Osteocyte (in vitro differentiated cells): ENCODE measurements at regions not wholly inside any gene's neighbourhood (a gene's known extent, or its start where the extent isn't known, plus 50 kb on each side); places are given as distances from the start of the nearest gene placed in this dataset.

ENCODE experiments used
- DNase-seq: peaks from one replicate; pipeline ENCODE4 v3.0.0; 2021; ENCODE audit warnings: mixed read lengths; ENCODE audit not compliant: unreplicated experiment; ENCODE audit errors: extremely low spot score
- H3K27ac Mint-ChIP-seq: one replicate; pipeline ENCODE4 v1.8.0; 2021; ENCODE audit warnings: mild to moderate bottlenecking, mixed read lengths; ENCODE audit not compliant: unreplicated experiment
- H3K27me3 Mint-ChIP-seq: one replicate; pipeline ENCODE4 v1.8.0; 2021; ENCODE audit warnings: mixed read lengths; ENCODE audit not compliant: unreplicated experiment
- H3K36me3 Mint-ChIP-seq: one replicate; pipeline ENCODE4 v1.8.0; 2021; ENCODE audit warnings: mixed read lengths; ENCODE audit not compliant: unreplicated experiment
- H3K4me1 Mint-ChIP-seq: one replicate; pipeline ENCODE4 v1.8.0; 2021; ENCODE audit warnings: mixed read lengths; ENCODE audit not compliant: unreplicated experiment
- H3K4me3 Mint-ChIP-seq: one replicate; pipeline ENCODE4 v1.8.0; 2021; ENCODE audit warnings: mild to moderate bottlenecking, moderate library complexity, mixed read lengths; ENCODE audit not compliant: unreplicated experiment
- H3K9me3 Mint-ChIP-seq: one replicate; pipeline ENCODE4 v1.8.0; 2021; ENCODE audit warnings: mixed read lengths; ENCODE audit not compliant: unreplicated experiment
- TF ChIP-seq, protein P1 (sequence below): fragments of 200-600 bp; sonication (generic); IDR thresholded peaks from 2 replicates; pipeline ENCODE4 v1.5.0; 2021; ENCODE audit warnings: antibody characterized with exemption, mild to moderate bottlenecking, moderate library complexity

DNA sequence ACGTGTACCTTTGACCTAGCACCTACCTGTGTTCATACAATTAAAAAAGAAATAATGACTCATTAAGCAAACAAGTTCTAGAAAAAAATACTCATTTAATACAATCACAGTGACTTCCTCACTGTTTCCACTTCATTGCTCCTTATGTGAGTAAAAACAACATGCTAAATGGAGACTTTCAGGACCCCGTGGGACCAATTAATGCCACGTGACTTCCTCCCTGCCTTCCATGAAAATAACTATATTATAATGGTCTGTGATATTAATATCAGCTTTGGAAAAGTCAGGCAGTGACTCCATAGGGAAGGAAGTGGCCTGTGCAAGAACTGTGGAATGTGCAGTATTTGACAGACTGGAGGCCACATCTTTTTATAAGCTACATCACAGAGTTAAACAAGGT, 337.8 kb downstream of the HLX start:
- Mint-ChIP-seq H3K4me3 (no peak overlapping the region), H3K36me3 (no peaks in the 10 kb centered on the region), H3K27ac (no peak overlapping the region), H3K27me3 (peaks cover 6% of the 10 kb centered on the region), H3K9me3 (peaks cover 8% of the 10 kb centered on the region), H3K4me1 (no peaks in the 10 kb centered on the region)
- TF ChIP-seq, protein P1, sequence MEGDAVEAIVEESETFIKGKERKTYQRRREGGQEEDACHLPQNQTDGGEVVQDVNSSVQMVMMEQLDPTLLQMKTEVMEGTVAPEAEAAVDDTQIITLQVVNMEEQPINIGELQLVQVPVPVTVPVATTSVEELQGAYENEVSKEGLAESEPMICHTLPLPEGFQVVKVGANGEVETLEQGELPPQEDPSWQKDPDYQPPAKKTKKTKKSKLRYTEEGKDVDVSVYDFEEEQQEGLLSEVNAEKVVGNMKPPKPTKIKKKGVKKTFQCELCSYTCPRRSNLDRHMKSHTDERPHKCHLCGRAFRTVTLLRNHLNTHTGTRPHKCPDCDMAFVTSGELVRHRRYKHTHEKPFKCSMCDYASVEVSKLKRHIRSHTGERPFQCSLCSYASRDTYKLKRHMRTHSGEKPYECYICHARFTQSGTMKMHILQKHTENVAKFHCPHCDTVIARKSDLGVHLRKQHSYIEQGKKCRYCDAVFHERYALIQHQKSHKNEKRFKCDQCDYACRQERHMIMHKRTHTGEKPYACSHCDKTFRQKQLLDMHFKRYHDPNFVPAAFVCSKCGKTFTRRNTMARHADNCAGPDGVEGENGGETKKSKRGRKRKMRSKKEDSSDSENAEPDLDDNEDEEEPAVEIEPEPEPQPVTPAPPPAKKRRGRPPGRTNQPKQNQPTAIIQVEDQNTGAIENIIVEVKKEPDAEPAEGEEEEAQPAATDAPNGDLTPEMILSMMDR = no peak
- no peak for DNase-seq

DNA sequence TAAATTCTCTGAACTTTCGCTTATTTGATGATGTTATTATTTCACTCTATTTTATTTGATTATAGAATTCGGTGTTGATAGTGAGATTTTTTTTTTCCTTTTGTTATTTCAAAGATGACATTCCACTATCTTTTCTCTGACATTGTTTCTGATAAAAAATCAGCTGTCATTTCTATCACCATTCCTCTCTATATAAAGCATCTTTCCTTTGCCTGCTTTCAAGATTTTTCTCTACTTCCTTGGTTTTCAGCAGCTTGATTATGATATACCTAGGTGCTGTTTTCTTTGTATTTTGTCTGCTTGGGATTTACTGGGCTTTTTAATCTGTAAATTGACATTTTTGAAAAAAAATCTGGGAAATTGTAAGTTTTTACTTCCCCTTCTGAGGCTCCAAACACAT, 344.0 kb downstream of the HLX start:
- Mint-ChIP-seq H3K36me3 (no peaks in the 10 kb centered on the region), H3K4me1 (no peaks in the 10 kb centered on the region), H3K27ac (no peak overlapping the region), H3K4me3 (no peak overlapping the region), H3K27me3 (no peaks in the 10 kb centered on the region), H3K9me3 (peaks cover 38% of the 10 kb centered on the region)
- TF ChIP-seq, protein P1 = no peak
- no peak for DNase-seq

DNA sequence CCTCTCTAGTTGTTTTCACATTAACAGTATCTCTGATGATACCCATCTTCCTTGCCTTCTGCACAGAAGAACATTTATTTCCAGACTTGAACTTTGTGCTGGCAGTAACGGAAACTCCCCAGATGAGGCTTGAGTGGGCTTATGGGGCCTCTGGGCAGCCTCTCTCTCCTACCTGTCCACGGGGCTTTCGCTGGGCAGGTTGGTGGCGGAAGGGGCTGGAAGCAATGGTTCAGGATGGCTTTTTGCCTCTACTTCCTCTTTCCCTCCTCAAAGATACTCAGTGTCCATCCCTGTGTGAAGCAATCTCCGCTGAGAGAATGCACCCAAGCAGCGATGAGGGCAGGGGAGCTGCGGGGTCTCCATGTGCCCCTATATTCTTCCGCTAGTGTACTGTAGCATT, 348.2 kb downstream of the HLX start:
- Mint-ChIP-seq H3K36me3 (no peaks in the 10 kb centered on the region), H3K4me3 (no peak overlapping the region), H3K4me1 (no peaks in the 10 kb centered on the region), H3K27me3 (no peaks in the 10 kb centered on the region), H3K9me3 (peaks cover 30% of the 10 kb centered on the region), H3K27ac (no peak overlapping the region)
- TF ChIP-seq, protein P1 = no peak
- DNase-seq = no peak

DNA sequence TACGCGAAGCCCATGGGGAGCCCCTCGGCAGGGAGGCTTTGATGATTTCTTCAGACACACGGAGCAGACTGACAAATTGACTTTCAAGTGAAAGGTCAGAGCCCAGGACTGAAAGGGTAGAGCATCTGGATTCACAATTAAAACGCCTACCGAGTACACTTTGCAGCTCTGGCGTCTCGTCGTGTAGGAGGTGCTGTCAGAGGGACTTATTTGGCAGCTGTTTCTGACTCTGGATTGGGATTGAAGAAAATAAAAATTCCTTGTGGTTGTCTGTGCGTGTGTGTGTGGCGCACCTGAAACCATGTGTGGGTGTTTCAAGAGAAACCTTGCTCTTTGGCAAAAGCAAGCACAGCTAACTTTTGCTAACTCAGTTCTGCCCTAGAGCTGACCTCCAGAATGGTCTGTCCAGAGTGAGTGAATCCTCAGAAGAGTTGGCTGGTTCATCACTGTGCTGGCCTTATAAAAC, 348.7 kb downstream of the HLX start:
- H3K36me3 Mint-ChIP-seq = no peaks in the 10 kb centered on the region
- H3K27ac Mint-ChIP-seq = no peak overlapping the region
- H3K4me3 Mint-ChIP-seq = no peak overlapping the region
- no peaks in the 10 kb centered on the region for H3K4me1 Mint-ChIP-seq
- H3K9me3 Mint-ChIP-seq = peaks cover 30% of the 10 kb centered on the region
- H3K27me3 Mint-ChIP-seq = no peaks in the 10 kb centered on the region
- TF ChIP-seq, protein P1 = no peak
- no peak for DNase-seq

DNA sequence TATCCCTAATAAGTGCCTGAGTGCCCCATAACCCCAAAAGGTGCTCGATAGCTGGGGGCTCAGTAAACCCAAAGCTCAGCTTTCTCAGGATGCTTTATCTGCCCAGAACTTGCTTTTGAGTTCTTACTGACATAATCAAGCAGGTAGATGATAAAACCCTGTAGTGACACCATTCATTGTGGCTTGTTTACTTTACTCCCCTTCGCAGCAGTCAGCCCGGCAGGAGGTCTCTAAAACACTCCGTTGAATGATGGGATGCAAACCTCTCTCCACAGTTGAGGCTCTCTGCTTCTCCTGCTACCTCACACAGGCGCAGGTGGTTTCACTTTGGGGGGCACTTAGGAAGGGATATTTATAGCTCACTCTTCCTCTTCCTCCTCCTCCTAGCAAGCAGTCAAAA, 349.4 kb downstream of the HLX start:
- H3K4me3 Mint-ChIP-seq = no peak overlapping the region
- H3K9me3 Mint-ChIP-seq = peaks cover 25% of the 10 kb centered on the region
- H3K36me3 Mint-ChIP-seq = no peaks in the 10 kb centered on the region
- H3K4me1 Mint-ChIP-seq = no peaks in the 10 kb centered on the region
- H3K27me3 Mint-ChIP-seq = no peaks in the 10 kb centered on the region
- no peak overlapping the region for H3K27ac Mint-ChIP-seq
- no peak for DNase-seq
- TF ChIP-seq, protein P1 = no peak
